Amygdala (tissue), 56 donors: ENCODE measurements at regions not wholly inside any gene's neighbourhood (a gene's known extent, or its start where the extent isn't known, plus 50 kb on each side); places are given as distances from the start of the nearest gene placed in this dataset.
"Not testable (repeated sequence)": the region's sequence is repeated elsewhere in the genome, so short reads cannot be mapped to it uniquely, and the experiment has no call there.

Experiments
- DNase-seq, 56 donors: peaks; one replicate each; lab custom pipeline; 2025; lab: John Stamatoyannopoulos, UW

GRCh38 chr2:131844044-131844443, 316.4 kb downstream of the CCDC74A start:
- DNase-seq = not testable (repeated sequence)

- not testable (repeated sequence) for DNase-seq
Measured at GRCh38 chr2:131856202-131856601, 305.6 kb downstream of the ANKRD30BL start.

GRCh38 chr2:131858197-131858596, 303.6 kb downstream of the ANKRD30BL start:
- peak in 1 of 56 donors; percentile 14 for DNase-seq
